Large intestine (tissue), 3 donors: ENCODE measurements at regions not wholly inside any gene's neighbourhood (a gene's known extent, or its start where the extent isn't known, plus 50 kb on each side); places are given as distances from the start of the nearest gene placed in this dataset.

Experiments used
- DNase-seq, 2 donors: peaks; one replicate each; pipeline versions ENCODE4 v3.0.0 to v3.0.0-alpha.2; 2013
- H3K27ac ChIP-seq: one replicate; pipeline ENCODE4 v1.5.1; 2013; ENCODE audit warnings: low read length
- H3K27me3 ChIP-seq: 2 replicates; pipeline ENCODE4 v1.6.1; 2013; ENCODE audit warnings: low read length; ENCODE audit not compliant: control insufficient read depth, insufficient read depth
- H3K36me3 ChIP-seq: 2 replicates; pipeline ENCODE4 v1.6.1; 2013; ENCODE audit warnings: low read length; ENCODE audit not compliant: control insufficient read depth, insufficient read depth
- H3K4me1 ChIP-seq: one replicate; pipeline ENCODE4 v1.6.1; 2013; ENCODE audit warnings: low read length; ENCODE audit not compliant: control insufficient read depth, insufficient read depth
- H3K4me3 ChIP-seq: one replicate; pipeline ENCODE4 v1.5.1; 2013; ENCODE audit warnings: low read length
- H3K9me3 ChIP-seq: one replicate; pipeline ENCODE4 v1.6.1; 2013; ENCODE audit warnings: mild to moderate bottlenecking, low read depth, low read length, moderate library complexity; ENCODE audit not compliant: control insufficient read depth
- WGBS: methylation state at CpG from one replicate; pipeline ENCODE4 v1.1.5; 2013; ENCODE audit warnings: low lambda C conversion rate; ENCODE audit not compliant: insufficient coverage; 5-methylcytosine and 5-hydroxymethylcytosine counted together

- Histone ChIP-seq H3K27ac (no peak overlapping the region), H3K27me3 (no peaks in the 10 kb centered on the region), H3K4me3 (no peak overlapping the region), H3K4me1 (no peaks in the 10 kb centered on the region), H3K9me3 (no peaks in the 10 kb centered on the region), H3K36me3 (no peaks in the 10 kb centered on the region)
- WGBS, result 100% methylated on average over 2 of the region's 8 CpGs
- no peak for DNase-seq
Observed at GRCh38 chr17:5687646-5688045, 103.3 kb upstream of the NLRP1 start.

GRCh38 chr17:5693821-5694220, 109.5 kb upstream of the NLRP1 start:
- DNase-seq, result no peak
- no peaks in the 10 kb centered on the region for H3K27me3 ChIP-seq
- no peaks in the 10 kb centered on the region for H3K4me1 ChIP-seq
- H3K9me3 ChIP-seq, result no peaks in the 10 kb centered on the region
- no peak overlapping the region for H3K4me3 ChIP-seq
- H3K36me3 ChIP-seq, result no peaks in the 10 kb centered on the region
- WGBS, result no CpG with 5 or more reads among the region's 9 CpGs
- no peak overlapping the region for H3K27ac ChIP-seq

- no peaks in the 10 kb centered on the region for H3K9me3 ChIP-seq
- H3K27me3 ChIP-seq, result no peaks in the 10 kb centered on the region
- no peak for DNase-seq
- H3K36me3 ChIP-seq, result no peaks in the 10 kb centered on the region
- H3K27ac ChIP-seq, result no peak overlapping the region
- no peak overlapping the region for H3K4me3 ChIP-seq
- H3K4me1 ChIP-seq, result no peaks in the 10 kb centered on the region
- WGBS, result no CpG with 5 or more reads among the region's 8 CpGs
Observed at GRCh38 chr17:5694551-5694950, 110.2 kb upstream of the NLRP1 start.

- Histone ChIP-seq H3K27me3 (peaks cover 3% of the 10 kb centered on the region), H3K4me1 (no peaks in the 10 kb centered on the region), H3K4me3 (no peak overlapping the region), H3K36me3 (no peaks in the 10 kb centered on the region), H3K9me3 (no peaks in the 10 kb centered on the region), H3K27ac (no peak overlapping the region)
- no CpG with 5 or more reads among the region's 3 CpGs for WGBS
- no peak for DNase-seq
Observed at GRCh38 chr17:5695480-5695879, 111.2 kb upstream of the NLRP1 start.

- no peaks in the 10 kb centered on the region for H3K4me1 ChIP-seq
- peaks cover 3% of the 10 kb centered on the region for H3K27me3 ChIP-seq
- no peaks in the 10 kb centered on the region for H3K36me3 ChIP-seq
- DNase-seq, result no peak
- no peak overlapping the region for H3K4me3 ChIP-seq
- no peaks in the 10 kb centered on the region for H3K9me3 ChIP-seq
- H3K27ac ChIP-seq, result no peak overlapping the region
Observed at GRCh38 chr17:5698959-5699358, 114.7 kb upstream of the NLRP1 start.

GRCh38 chr17:5699814-5700213, 115.5 kb upstream of the NLRP1 start:
- H3K4me3 ChIP-seq, result no peak overlapping the region
- no peak overlapping the region for H3K27ac ChIP-seq
- peaks cover 3% of the 10 kb centered on the region for H3K27me3 ChIP-seq
- WGBS, result no CpG with 5 or more reads among the region's 7 CpGs
- no peaks in the 10 kb centered on the region for H3K4me1 ChIP-seq
- no peak for DNase-seq
- no peaks in the 10 kb centered on the region for H3K9me3 ChIP-seq
- H3K36me3 ChIP-seq, result no peaks in the 10 kb centered on the region

- no CpG with 5 or more reads among the region's 2 CpGs for WGBS
- no peak overlapping the region for H3K27ac ChIP-seq
- no peaks in the 10 kb centered on the region for H3K4me1 ChIP-seq
- H3K36me3 ChIP-seq, result no peaks in the 10 kb centered on the region
- no peak overlapping the region for H3K4me3 ChIP-seq
- H3K9me3 ChIP-seq, result no peaks in the 10 kb centered on the region
- no peak for DNase-seq
- peaks cover 3% of the 10 kb centered on the region for H3K27me3 ChIP-seq
Observed at GRCh38 chr17:5700745-5701144, 116.4 kb upstream of the NLRP1 start.

GRCh38 chr17:5701381-5701780, 117.1 kb upstream of the NLRP1 start:
- no peak for DNase-seq
- Histone ChIP-seq H3K9me3 (no peaks in the 10 kb centered on the region), H3K27me3 (peaks cover 3% of the 10 kb centered on the region), H3K27ac (no peak overlapping the region), H3K4me3 (no peak overlapping the region), H3K4me1 (no peaks in the 10 kb centered on the region), H3K36me3 (no peaks in the 10 kb centered on the region)
- no CpG with 5 or more reads among the region's 3 CpGs for WGBS

- WGBS, result no CpG with 5 or more reads among the region's 6 CpGs
- no peak overlapping the region for H3K4me3 ChIP-seq
- H3K36me3 ChIP-seq, result no peaks in the 10 kb centered on the region
- no peak overlapping the region for H3K27ac ChIP-seq
- no peaks in the 10 kb centered on the region for H3K4me1 ChIP-seq
- H3K9me3 ChIP-seq, result no peaks in the 10 kb centered on the region
- DNase-seq, result no peak
- H3K27me3 ChIP-seq, result peaks cover 3% of the 10 kb centered on the region
Observed at GRCh38 chr17:5702951-5703510, 118.7 kb upstream of the NLRP1 start.

- DNase-seq, result no peak
- Histone ChIP-seq H3K27me3 (peaks cover 3% of the 10 kb centered on the region), H3K27ac (no peak overlapping the region), H3K36me3 (no peaks in the 10 kb centered on the region), H3K4me1 (no peaks in the 10 kb centered on the region), H3K4me3 (no peak overlapping the region), H3K9me3 (no peaks in the 10 kb centered on the region)
- WGBS, result no CpG with 5 or more reads among the region's 2 CpGs
Observed at GRCh38 chr17:5703736-5704135, 119.4 kb upstream of the NLRP1 start.

- Histone ChIP-seq H3K36me3 (no peaks in the 10 kb centered on the region), H3K9me3 (no peaks in the 10 kb centered on the region), H3K27ac (no peak overlapping the region), H3K4me1 (no peaks in the 10 kb centered on the region), H3K27me3 (peaks cover 2% of the 10 kb centered on the region), H3K4me3 (no peak overlapping the region)
- WGBS, result no CpG with 5 or more reads among the region's 12 CpGs
- no peak for DNase-seq
Observed at GRCh38 chr17:5705081-5705875, 121.0 kb upstream of the NLRP1 start.
